WTC11 (cell line): ENCODE measurements at regions not wholly inside any gene's neighbourhood (a gene's known extent, or its start where the extent isn't known, plus 50 kb on each side); places are given as distances from the start of the nearest gene placed in this dataset.

Experiments
- ATAC-seq: fragments of 200-7000 bp; cut with Tn5 transposase; 2 replicates; pipeline ENCODE4 v1.10.0; 2021; ENCODE audit warnings: mild to moderate bottlenecking, moderate library complexity
- CTCF ChIA-PET: fragments of 300-600 bp; sonication (Branson Sonifier 250); formaldehyde crosslinking; loops from one replicate; lab custom pipeline; 2021; ENCODE audit warnings: antibody characterized with exemption; lab: Charles Lee
- POLR2A ChIA-PET: fragments of 350-600 bp; sonication (Branson Sonifier 250); formaldehyde crosslinking; loops from one replicate; lab custom pipeline; 2021; ENCODE audit warnings: antibody characterized with exemption; lab: Charles Lee
- DNase-seq: peaks from one replicate; pipeline ENCODE4 v3.0.0; 2021; ENCODE audit warnings: low spot score
- H3K27ac Mint-ChIP-seq: 2 replicates; pipeline ENCODE4 v1.8.0; 2021; ENCODE audit warnings: mixed read lengths
- H3K27me3 Mint-ChIP-seq: 2 replicates; pipeline ENCODE4 v1.8.0; 2021; ENCODE audit warnings: low read depth, mild to moderate bottlenecking, moderate library complexity, mixed read lengths
- H3K36me3 Mint-ChIP-seq: 2 replicates; pipeline ENCODE4 v1.8.0; 2021; ENCODE audit warnings: mixed read lengths
- H3K4me1 Mint-ChIP-seq: 2 replicates; pipeline ENCODE4 v1.8.0; 2022; ENCODE audit warnings: mixed read lengths
- H3K4me3 Mint-ChIP-seq: 2 replicates; pipeline ENCODE4 v1.8.0; 2021; ENCODE audit warnings: mild to moderate bottlenecking, moderate library complexity, mixed read lengths
- H3K9me3 Mint-ChIP-seq: 2 replicates; pipeline ENCODE4 v1.8.0; 2021; ENCODE audit warnings: mixed read lengths
- FOXK1 ChIP-seq: sonication (generic); formaldehyde crosslinking; IDR thresholded peaks from 2 replicates; pipeline ENCODE4 v1.8.0; 2022; ENCODE audit warnings: mild to moderate bottlenecking, moderate library complexity, missing genetic modification reagents
- GRHL2 ChIP-seq: fragments of 250-450 bp; sonication (Bioruptor Pico); IDR thresholded peaks from 2 replicates; pipeline ENCODE4 v1.8.0; 2022; ENCODE audit warnings: mild to moderate bottlenecking, moderate library complexity; ENCODE audit not compliant: insufficient replicate concordance, severe bottlenecking
- HMGA2 ChIP-seq: fragments of 250-450 bp; sonication (Bioruptor Pico); IDR thresholded peaks from 2 replicates; pipeline ENCODE4 v1.4.0; 2021; ENCODE audit warnings: mild to moderate bottlenecking, moderate library complexity
- JAZF1 ChIP-seq: fragments of 250-450 bp; sonication (Bioruptor Pico); IDR thresholded peaks from 2 replicates; pipeline ENCODE4 v1.9.0; 2021; ENCODE audit warnings: moderate library complexity, mild to moderate bottlenecking, inconsistent platforms
- KAT7 ChIP-seq: sonication (generic); formaldehyde crosslinking; IDR thresholded peaks from 2 replicates; pipeline ENCODE4 v1.8.1; 2023; ENCODE audit warnings: missing genetic modification reagents, mild to moderate bottlenecking, borderline replicate concordance
- MXD4 ChIP-seq: fragments of 250-450 bp; sonication (Bioruptor Pico); IDR thresholded peaks from 2 replicates; pipeline ENCODE4 v1.8.0; 2021; ENCODE audit warnings: mild to moderate bottlenecking, moderate library complexity, borderline replicate concordance
- NFE2L1 ChIP-seq: sonication (generic); formaldehyde crosslinking; IDR thresholded peaks from 2 replicates; pipeline ENCODE4 v1.8.1; 2023; ENCODE audit warnings: missing genetic modification reagents
- NR1H2 ChIP-seq: sonication (generic); formaldehyde crosslinking; IDR thresholded peaks from 2 replicates; pipeline ENCODE4 v1.9.0; 2021; ENCODE audit warnings: mild to moderate bottlenecking, moderate library complexity, missing genetic modification reagents
- ZNF317 ChIP-seq: sonication (generic); formaldehyde crosslinking; IDR thresholded peaks from 2 replicates; pipeline ENCODE4 v1.8.1; 2023; ENCODE audit warnings: low read depth, mild to moderate bottlenecking, moderate library complexity, missing genetic modification reagents, borderline replicate concordance
- TF ChIP-seq, protein P1 (sequence below): sonication (generic); formaldehyde crosslinking; IDR thresholded peaks from 2 replicates; pipeline ENCODE4 v1.8.0; 2023; ENCODE audit warnings: missing genetic modification reagents, mild to moderate bottlenecking, borderline replicate concordance
- TF ChIP-seq, protein P2 (sequence below): sonication (generic); formaldehyde crosslinking; IDR thresholded peaks from 2 replicates; pipeline ENCODE4 v1.8.1; 2023; ENCODE audit warnings: mild to moderate bottlenecking, moderate library complexity, missing genetic modification reagents
- TF ChIP-seq, protein P3 (sequence below): sonication (generic); formaldehyde crosslinking; IDR thresholded peaks from 2 replicates; pipeline ENCODE4 v1.8.0; 2023; ENCODE audit warnings: missing genetic modification reagents
- TF ChIP-seq, protein P4 (sequence below): fragments of 250-450 bp; sonication (Bioruptor Pico); IDR thresholded peaks from 2 replicates; pipeline ENCODE4 v1.9.0; 2021; ENCODE audit warnings: moderate library complexity, mild to moderate bottlenecking, inconsistent platforms, borderline replicate concordance
- TF ChIP-seq, protein P5 (sequence below): sonication (generic); formaldehyde crosslinking; conservative IDR thresholded peaks from 2 replicates; pipeline ENCODE4 v1.8.1; 2023; ENCODE audit warnings: mild to moderate bottlenecking, low read depth, missing genetic modification reagents, moderate library complexity

DNA sequence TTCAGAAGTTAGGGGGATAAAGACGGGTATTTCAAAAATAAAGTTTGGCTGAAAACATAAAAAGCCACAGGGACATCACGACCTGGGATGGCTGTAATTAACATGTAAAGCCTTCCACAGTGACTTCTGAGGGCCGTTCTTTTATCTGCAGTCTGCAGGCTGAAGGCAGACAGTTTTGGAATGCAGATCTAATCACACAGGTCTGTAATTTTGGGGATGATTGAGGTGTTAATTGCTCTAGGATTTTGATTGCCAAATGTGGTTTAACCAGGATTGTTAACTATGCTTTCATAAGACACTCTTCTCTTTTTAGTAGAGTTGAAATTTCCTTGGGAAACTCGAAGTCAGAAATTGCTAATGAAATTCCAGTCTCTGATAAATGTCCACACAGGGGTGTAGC lies 355.5 kb downstream of the ATP23 start (continued):
- TF ChIP-seq, protein P1, sequence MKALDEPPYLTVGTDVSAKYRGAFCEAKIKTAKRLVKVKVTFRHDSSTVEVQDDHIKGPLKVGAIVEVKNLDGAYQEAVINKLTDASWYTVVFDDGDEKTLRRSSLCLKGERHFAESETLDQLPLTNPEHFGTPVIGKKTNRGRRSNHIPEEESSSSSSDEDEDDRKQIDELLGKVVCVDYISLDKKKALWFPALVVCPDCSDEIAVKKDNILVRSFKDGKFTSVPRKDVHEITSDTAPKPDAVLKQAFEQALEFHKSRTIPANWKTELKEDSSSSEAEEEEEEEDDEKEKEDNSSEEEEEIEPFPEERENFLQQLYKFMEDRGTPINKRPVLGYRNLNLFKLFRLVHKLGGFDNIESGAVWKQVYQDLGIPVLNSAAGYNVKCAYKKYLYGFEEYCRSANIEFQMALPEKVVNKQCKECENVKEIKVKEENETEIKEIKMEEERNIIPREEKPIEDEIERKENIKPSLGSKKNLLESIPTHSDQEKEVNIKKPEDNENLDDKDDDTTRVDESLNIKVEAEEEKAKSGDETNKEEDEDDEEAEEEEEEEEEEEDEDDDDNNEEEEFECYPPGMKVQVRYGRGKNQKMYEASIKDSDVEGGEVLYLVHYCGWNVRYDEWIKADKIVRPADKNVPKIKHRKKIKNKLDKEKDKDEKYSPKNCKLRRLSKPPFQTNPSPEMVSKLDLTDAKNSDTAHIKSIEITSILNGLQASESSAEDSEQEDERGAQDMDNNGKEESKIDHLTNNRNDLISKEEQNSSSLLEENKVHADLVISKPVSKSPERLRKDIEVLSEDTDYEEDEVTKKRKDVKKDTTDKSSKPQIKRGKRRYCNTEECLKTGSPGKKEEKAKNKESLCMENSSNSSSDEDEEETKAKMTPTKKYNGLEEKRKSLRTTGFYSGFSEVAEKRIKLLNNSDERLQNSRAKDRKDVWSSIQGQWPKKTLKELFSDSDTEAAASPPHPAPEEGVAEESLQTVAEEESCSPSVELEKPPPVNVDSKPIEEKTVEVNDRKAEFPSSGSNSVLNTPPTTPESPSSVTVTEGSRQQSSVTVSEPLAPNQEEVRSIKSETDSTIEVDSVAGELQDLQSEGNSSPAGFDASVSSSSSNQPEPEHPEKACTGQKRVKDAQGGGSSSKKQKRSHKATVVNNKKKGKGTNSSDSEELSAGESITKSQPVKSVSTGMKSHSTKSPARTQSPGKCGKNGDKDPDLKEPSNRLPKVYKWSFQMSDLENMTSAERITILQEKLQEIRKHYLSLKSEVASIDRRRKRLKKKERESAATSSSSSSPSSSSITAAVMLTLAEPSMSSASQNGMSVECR (CRISPR knock-in tag), result no peak
- no peak for TF ChIP-seq NR1H2 (CRISPR knock-in tag)
- TF ChIP-seq ZNF317 (CRISPR knock-in tag), result no peak
- TF ChIP-seq, protein P2, sequence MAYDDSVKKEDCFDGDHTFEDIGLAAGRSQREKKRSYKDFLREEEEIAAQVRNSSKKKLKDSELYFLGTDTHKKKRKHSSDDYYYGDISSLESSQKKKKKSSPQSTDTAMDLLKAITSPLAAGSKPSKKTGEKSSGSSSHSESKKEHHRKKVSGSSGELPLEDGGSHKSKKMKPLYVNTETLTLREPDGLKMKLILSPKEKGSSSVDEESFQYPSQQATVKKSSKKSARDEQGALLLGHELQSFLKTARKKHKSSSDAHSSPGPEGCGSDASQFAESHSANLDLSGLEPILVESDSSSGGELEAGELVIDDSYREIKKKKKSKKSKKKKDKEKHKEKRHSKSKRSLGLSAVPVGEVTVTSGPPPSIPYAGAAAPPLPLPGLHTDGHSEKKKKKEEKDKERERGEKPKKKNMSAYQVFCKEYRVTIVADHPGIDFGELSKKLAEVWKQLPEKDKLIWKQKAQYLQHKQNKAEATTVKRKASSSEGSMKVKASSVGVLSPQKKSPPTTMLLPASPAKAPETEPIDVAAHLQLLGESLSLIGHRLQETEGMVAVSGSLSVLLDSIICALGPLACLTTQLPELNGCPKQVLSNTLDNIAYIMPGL (CRISPR knock-in tag), result no peak
- TF ChIP-seq HMGA2, result no peak
- TF ChIP-seq, protein P3, sequence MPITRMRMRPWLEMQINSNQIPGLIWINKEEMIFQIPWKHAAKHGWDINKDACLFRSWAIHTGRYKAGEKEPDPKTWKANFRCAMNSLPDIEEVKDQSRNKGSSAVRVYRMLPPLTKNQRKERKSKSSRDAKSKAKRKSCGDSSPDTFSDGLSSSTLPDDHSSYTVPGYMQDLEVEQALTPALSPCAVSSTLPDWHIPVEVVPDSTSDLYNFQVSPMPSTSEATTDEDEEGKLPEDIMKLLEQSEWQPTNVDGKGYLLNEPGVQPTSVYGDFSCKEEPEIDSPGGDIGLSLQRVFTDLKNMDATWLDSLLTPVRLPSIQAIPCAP (CRISPR knock-in tag), result no peak
- no peak for TF ChIP-seq KAT7 (CRISPR knock-in tag)

DNA sequence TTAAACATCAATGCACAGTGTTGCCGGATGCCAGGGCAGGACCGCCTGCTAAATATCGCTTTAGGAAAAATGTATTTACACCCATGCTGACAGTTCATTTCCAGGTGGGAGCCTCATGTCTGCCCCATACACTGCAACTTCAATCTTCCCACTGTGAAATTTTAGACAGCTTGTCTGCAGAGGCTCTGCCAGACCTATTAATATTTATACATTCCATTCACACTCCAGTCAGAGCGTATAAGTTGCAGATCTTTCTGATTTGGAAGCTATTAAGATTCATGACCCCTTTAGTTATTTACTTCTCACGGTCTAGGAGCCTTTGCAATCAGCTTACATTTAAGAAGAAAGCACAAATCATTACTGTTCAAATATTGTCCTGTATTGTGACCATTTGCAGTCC lies 357.4 kb downstream of the ATP23 start:
- peaks cover 29% of the 10 kb centered on the region for H3K4me1 Mint-ChIP-seq
- TF ChIP-seq MXD4 (CRISPR knock-in tag), result no peak
- TF ChIP-seq, all 79 proteins: peak for 0
- ChIA-PET CTCF (no interaction called here), POLR2A (no interaction called here)
- no peaks in the 10 kb centered on the region for H3K27me3 Mint-ChIP-seq
- H3K9me3 Mint-ChIP-seq, result no peaks in the 10 kb centered on the region
- no peak overlapping the region for H3K27ac Mint-ChIP-seq
- H3K36me3 Mint-ChIP-seq, result no peaks in the 10 kb centered on the region
- H3K4me3 Mint-ChIP-seq, result no peak overlapping the region
- ATAC-seq, result no peak
- no peak for DNase-seq

DNA sequence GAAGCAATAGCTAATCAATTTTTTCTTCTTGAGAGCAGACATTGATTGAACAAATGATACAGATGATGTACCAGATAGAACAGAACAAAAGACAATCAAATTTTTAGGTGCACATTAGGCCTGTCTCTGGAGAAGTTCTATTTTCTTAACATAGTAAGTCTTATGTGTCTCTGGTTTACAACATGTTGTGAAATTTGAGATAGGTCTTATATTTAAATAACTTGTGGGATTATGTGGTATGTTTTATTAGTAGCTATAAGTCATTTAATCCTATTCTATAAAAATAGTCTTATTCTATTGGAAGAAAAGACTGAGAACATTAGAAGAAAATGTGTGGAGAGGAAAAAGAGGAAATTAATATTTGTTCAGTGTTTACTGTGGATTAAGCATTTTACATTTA lies 358.0 kb downstream of the ATP23 start:
- no peaks in the 10 kb centered on the region for H3K9me3 Mint-ChIP-seq
- no peaks in the 10 kb centered on the region for H3K27me3 Mint-ChIP-seq
- ChIA-PET POLR2A (no interaction called here), CTCF (no interaction called here)
- H3K4me1 Mint-ChIP-seq, result peaks cover 29% of the 10 kb centered on the region
- no peaks in the 10 kb centered on the region for H3K36me3 Mint-ChIP-seq
- H3K4me3 Mint-ChIP-seq, result no peak overlapping the region
- DNase-seq (no peak), ATAC-seq (no peak)
- no peak overlapping the region for H3K27ac Mint-ChIP-seq
- TF ChIP-seq GRHL2 (CRISPR knock-in tag) (no peak), FOXK1 (no peak), JAZF1 (no peak), NFE2L1 (no peak), HMGA2 (no peak)
- TF ChIP-seq, protein P4, sequence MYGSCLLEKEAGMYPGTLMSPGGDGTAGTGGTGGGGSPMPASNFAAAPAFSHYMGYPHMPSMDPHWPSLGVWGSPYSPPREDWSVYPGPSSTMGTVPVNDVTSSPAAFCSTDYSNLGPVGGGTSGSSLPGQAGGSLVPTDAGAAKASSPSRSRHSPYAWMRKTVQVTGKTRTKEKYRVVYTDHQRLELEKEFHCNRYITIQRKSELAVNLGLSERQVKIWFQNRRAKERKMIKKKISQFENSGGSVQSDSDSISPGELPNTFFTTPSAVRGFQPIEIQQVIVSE (CRISPR knock-in tag), result no peak
- TF ChIP-seq, protein P5, sequence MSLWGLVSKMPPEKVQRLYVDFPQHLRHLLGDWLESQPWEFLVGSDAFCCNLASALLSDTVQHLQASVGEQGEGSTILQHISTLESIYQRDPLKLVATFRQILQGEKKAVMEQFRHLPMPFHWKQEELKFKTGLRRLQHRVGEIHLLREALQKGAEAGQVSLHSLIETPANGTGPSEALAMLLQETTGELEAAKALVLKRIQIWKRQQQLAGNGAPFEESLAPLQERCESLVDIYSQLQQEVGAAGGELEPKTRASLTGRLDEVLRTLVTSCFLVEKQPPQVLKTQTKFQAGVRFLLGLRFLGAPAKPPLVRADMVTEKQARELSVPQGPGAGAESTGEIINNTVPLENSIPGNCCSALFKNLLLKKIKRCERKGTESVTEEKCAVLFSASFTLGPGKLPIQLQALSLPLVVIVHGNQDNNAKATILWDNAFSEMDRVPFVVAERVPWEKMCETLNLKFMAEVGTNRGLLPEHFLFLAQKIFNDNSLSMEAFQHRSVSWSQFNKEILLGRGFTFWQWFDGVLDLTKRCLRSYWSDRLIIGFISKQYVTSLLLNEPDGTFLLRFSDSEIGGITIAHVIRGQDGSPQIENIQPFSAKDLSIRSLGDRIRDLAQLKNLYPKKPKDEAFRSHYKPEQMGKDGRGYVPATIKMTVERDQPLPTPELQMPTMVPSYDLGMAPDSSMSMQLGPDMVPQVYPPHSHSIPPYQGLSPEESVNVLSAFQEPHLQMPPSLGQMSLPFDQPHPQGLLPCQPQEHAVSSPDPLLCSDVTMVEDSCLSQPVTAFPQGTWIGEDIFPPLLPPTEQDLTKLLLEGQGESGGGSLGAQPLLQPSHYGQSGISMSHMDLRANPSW, result no peak
- TF ChIP-seq, protein P2 (CRISPR knock-in tag), result no peak
